Activated CD4-positive, alpha-beta T cell treated with anti-CD3 and anti-CD28 coated beads for 4 hours (primary cell): ENCODE measurements at regions not wholly inside any gene's neighbourhood (a gene's known extent, or its start where the extent isn't known, plus 50 kb on each side); places are given as distances from the start of the nearest gene placed in this dataset.

ENCODE experiments used
- DNase-seq, 2 donors: peaks; one replicate each; pipeline ENCODE4 v3.0.0-alpha.2; 2020

DNA sequence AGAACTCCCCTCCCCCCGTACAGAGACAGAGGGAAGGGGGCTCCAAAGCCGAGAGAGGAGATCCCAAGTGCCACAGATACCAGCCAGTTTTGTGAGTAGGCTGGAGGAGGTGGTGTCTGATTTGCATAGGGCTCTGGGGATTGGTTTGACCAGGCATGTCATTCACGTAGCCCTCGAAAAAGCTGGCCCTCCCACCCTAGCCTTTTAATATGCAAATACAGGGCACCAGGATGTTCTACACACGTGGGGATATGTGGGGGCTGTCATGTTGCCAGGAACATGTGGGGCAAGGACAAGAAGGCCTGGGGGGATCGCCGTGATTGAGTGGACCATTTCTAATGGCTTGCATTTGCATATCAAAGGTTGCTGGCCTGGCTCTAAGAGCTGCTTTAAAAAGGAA is 272.9 kb downstream of the PPP1R2C start:
- DNase-seq = no peak

DNA sequence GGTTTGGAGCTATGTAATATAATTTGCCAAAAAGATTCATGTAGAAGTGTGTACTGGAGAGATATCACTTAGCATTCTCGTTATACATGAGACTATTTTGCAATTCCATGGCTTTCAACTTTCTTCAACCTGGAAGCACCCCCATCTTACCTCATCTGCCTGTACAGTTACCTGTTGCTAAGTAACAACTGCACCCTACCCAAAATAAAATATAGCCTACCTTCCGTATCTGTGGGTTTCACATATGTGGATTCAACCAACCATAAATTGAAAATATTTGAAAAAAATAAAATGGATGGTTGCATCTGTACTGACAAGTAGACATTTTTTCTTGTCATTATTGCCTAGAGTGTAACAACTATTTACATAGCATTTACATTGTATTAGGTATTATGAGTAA is 278.3 kb downstream of the PPP1R2C start:
- no peak for DNase-seq

DNA sequence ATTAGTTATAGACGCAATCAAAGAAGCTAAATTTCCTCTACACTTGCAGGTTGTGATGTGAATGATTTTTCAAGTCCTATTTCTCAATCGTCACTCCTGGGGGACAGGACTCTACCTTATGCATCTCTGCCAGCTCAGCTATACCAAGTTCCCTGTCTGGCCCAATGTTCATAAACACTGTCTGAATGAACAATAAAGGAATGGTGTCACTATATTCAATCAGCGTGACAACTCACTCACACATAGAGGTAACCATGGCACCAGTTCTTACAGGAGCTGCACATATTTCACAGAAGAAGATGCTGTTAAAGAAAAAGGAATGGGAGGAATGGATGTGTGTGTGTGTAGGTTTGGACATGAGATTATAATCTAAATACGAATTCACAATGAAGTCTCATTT is 280.6 kb downstream of the PPP1R2C start:
- DNase-seq = no peak

DNA sequence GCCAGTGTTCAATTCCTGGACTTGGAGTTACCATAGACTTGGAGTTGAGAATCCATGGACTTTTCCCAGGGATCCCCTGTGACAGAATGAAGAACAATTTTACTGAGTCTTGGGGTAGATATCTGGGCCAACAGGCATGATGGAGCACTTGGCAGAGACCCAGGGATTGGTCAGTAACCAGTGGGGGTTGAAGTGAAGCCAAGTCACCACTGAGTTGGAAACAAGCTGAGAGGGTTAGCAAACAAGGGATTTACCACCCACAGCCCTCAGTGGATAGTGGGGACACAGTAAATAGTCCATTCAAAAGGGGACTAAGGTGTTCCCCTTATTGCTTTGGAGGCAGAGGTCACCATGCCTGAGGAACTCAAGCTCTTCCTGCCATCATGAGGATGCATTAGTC is 281.7 kb downstream of the PPP1R2C start:
- no peak for DNase-seq

DNA sequence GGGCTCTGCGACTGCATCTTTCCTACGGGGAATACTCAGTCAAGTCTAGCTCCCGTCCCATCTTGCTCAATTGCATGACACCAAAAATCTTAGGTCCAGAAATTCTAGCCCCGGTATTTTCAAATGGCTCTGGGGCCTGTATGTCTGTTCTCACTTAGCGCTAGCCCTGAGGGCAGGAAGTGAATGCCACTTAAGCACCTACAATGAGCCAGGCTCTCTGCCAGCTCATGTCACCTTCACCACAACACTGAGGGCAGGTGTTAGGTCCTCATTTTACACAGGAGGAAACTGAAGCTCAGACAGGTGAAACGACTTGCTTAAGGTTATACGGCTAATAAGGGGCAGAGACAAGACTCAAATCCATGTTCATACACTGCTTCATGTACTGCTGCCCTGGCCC is 282.8 kb downstream of the PPP1R2C start:
- DNase-seq = no peak

DNA sequence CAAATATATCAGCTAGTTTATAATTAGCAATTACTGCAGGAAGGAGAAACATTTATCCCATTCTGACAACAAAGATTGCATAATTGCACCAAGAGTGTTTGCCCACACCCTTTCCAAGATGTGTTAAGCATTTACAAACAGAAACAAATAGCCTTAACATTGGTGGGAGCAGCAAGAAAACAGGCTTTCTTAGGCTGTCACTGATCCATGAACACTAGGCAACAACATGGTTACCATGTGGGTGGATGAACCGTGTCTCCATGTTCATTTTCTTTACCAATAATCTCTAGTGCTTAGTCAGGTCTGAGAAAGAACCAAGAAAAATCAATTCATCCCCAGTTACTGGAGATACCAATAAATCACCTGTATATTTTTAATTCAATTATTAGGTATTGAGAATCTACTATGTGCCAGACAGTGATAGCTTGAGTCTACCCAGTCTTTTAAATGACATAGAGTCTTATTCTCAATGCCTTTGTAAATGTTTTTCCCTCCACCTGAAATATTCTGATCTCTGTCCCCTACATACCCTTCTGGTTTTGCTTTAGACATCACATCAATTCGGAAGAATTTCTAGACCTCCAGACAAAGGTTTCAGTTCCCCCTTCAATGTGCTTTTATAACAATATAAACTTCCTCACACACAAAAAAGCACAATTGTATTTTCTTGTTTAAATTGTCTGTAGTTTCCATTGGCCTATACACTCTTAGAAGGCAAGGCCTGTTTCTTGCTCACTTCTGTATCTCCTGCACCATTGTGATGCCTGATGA is 286.6 kb downstream of the PPP1R2C start:
- no peak for DNase-seq

DNA sequence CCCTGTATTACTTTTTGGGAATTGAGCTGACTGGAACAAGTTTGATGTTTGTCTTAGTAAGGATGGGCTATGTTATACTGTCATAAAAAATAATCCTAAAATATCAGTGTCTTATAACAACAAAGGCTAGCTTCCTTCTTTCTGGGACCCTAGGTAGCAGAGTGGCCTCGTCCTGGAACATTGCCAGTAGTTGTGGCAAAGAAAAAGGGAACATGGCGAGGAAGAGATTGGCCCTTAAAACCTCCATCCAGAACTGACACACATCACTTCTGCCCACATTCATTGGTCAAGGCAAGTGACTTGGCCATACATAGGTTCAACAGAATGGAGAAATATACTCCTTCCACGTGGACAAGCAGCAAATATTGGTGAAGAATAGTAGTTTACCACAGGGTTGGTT is 287.9 kb downstream of the PPP1R2C start:
- DNase-seq = no peak

DNA sequence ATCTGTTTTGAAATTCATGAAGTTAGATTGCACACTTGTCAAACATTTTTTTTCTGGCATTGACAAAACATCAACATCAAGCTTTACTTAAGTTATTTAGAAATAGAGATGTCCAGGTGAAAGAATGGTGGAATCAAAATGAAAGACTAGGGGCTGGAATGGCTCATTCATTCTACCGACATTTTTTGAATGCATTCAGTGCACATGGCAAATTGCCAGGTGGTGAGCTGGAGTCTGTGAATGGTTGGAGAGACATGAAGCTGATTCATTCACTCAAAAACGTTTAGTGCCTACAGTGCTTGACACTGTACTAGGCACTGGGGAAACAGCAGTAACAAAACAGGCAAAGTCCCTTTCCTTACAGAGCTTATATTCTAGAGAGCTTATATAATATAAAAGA is 292.4 kb downstream of the PPP1R2C start:
- DNase-seq = no peak

DNA sequence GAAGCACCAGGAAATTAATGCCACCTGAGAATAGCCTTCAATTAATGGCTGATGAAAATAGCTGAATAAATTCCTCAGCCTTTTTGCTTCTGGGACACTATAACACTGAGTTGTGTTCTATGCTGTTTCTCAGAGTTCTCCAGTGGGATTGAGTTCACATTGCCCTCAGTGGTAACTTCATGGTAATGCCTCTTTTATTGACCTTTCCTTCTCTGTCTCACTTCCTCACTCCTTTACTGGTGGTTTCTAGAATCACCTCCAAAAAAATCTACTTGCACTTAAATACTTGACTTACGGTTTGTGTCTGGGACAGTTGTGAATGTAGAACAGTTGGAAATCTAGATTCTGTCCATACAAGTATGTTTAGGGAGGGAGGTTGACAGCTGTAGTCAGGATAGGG is 293.7 kb downstream of the PPP1R2C start:
- DNase-seq = no peak

DNA sequence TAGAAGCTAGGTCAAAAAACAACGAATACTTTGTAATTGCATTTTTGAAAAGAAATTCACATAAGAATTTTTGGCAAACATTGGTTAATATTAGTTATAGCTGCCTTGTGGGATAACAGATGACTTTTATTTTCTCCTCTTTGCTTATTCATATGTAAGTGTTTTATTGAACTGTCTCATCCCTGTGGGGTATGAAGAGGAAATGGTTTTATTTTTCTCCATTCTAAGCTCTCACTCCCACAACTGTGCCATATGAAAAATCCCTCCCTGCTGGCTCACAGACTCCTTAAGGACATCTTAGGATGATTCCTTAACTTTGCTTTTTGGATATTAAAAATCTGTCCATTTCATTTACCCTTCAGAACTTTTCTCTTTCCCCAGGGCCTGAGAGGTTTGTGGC is 300.6 kb downstream of the PPP1R2C start:
- DNase-seq = no peak

DNA sequence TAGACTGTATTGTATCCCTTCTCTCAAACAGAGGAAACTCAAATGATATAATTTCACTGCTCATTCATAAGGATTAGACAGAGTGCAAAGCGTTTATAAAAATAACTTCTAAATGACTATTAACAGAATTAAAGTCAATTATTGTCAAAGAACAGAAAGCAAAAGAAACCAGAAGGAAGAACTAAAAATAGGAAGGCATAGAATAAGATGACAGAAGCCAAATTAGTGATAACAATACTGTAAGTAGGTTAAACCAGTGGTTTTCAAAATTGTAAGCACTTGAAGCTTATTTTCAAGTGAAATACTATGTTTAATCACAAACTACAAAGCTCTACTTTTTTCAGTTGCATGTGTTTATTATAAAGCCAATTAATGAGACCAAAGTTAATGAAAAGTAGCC is 305.2 kb downstream of the PPP1R2C start:
- DNase-seq = no peak

DNA sequence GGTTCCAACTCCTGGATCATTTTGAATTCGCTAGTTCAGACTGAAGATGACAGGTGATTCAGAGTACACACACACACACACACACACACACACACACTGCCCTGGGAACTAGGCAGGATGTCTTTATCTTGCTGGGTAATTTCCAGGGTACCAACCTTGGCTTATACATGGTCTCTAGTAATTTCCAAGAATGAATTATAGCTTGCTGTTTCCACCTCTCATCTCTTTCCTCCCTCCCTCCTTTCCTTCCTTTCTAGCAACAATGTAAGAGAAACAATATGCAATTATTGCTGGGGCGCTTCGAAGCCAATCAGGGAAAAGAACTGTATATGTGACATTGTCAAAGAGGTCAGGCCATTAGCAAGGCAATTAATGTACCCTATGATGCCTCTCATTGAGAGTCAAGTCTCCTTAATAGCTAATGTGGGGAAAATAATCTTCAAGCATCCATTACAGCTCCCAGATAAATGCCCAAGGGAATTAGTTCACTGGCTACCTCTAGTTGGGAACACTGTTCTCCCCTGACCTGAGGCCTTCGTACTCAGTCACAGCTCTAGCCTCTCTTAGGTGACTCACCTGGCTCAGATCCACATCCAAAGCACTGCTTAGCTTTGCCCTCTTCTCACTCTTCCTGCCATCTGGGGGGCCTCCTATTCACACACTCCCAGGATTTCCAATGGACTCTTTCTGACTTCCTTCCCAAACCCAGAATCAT is 311.5 kb downstream of the PPP1R2C start:
- no peak for DNase-seq

DNA sequence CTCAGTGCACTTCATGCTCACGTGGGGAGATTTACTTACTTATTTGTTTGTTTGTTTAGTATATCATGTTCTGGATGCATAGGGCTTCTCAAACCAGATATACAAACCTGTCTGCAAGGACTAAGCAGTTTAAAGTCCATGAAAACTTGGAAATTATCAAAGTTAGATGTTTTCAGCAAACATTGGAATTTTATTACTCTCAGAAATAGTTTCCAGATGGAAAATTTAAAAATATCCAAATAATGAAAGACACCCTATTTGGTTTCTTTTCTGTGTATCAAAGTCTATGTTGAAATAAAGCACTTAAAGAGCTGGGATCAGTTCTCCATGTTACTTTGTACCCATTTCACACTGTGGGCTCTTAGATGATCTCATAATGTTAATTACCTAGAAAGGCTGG is 312.1 kb downstream of the PPP1R2C start:
- no peak for DNase-seq

DNA sequence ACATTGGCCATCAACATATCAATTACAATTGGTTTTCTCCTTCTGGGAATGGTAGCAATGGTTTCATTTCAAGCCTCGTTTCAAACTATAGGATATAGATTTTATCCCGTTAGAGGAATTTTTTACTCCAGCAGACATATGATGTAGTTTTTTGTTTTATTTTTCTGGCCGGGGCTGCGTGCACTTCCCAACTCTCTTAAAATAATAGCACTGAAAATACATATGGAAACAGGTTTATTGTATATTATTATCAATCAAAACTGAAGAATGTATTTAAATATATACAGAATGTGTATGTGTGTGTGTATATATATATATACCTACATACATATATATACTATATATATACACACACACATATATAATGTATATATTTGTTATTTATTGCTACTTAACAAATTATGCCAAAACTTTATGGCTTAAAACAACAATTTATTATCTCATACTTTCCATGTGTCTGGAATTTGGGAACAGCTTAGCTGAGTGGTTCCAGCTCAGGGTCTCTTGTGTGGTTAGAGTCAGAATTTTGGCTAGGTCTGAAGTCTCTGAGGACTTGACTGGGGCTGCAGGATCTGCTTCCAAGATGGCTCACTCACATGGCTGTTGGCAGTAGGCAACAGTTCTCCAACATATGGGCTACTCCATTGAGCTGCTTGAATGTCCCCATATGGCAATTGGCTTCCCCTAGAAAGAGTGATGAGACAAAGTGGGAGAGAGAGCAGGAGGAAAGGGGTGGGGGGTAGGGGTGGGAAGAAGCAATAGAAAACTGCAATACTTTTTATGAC is 314.1 kb downstream of the PPP1R2C start:
- no peak for DNase-seq

DNA sequence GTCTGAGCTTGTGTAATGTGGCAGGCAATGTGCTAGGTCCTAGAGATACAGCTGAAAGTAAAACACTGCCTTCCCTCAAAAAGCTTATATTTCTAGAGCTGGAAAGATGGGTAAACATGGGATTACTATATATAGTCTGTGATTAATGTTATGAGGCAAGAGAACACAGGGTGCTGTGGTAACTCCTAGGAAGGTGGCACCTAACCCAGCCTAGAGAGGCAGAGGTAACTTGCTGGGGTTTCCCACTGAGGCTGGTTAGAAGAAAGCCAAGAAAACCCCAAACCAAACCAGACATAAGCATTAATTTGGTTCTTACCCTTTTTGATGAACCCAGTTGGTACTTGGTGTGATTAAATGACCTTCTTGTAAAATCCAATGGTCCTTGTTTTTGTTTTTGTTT is 315.0 kb downstream of the PPP1R2C start:
- no peak for DNase-seq

DNA sequence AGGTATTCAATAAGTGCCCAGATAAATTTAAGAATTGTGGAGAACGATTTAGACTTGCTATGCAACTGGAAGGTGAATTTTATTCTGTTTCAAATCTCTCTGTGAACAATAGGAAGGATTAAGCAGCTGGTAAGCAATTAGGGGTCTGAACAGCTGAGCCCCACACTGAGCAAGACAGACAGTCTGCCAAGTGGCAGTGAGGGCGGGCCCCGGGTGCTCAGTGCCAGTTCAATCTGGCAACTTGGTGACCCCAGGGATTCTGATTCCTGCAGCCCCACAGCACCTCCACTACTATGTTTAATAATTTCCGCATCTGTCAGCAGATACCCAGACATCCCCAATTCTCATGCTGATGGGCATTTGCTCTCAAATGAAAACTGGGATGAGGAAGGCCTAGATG is 317.3 kb downstream of the PPP1R2C start:
- DNase-seq = no peak

DNA sequence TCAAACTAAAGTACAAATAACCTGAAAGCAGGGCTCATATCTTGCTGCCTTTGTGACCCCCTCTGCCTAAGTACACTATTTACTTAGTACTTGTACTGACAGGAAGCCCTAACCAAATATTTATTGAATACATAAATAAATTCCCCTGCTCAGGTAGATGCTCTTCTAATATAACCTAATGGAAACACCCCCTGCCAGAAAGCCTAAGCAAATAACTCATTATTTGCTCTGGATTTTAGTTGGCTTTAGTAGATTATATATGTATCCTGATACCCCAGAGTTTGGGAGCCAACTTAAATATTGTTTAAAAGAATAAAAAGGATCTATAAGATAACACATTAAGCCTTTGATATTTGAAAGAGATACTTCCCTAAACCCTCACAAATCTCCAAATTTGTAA is 318.2 kb downstream of the PPP1R2C start:
- DNase-seq = no peak

DNA sequence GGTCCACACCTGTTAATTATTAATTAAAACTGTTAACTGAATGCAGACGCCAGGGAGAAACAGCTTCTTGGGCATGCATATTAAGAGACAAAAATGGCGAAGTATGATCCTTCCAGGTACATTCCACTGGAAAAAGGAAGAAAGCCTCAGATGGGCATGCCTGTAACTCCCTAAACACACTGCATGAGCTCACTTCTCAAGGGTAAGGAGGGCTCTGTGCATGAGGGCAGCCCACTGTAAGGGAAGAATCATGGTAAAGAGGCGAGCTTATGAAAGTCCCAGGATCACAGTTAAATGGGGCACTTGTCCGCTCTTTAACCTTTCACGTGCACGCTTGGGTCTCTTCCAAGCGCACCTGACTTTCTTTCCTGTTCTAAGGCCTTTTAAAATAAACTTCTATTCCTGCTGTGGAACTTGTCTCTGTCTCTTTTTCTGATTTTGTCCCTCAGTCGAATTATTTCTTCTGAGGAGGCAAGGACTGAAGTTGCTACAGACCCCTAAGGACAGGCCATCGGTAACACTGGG is 321.7 kb downstream of the PPP1R2C start:
- DNase-seq = no peak

DNA sequence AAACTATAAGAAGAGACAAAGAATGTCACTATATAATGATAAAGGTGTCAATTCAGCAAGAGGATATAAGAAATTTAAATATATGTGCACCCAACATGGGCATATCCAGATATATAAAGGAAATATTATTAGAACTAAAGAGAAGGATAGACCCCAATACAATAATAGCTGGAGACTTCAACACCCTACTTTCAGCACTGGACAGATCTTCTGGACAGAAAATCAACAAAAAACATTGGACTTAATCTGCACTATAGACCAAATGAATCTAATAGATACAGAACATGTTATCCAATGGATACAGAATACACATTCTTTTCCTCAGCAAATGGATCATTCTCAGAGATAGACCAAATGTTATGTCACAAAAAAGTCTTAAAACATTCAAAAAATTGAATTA is 327.7 kb downstream of the PPP1R2C start:
- DNase-seq = no peak

DNA sequence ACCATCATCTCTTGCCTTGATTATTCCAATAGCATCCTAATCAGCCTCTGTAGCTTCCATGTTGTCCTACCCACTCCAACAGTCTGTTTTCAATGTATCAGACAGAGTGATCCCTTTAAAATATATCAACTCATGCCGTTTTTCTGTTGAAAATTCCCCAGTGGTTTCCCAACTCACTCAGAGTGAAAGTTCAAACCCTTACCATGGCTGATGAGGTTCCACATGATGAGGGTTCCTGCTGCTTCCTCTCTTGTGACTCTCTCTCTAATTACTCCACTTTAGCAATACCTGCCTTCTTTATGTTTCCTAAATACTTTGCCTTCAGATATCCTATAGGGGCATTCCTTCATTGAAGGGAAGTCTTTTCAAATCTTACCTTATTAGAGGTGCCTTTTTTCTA is 334.7 kb downstream of the PPP1R2C start:
- no peak for DNase-seq

DNA sequence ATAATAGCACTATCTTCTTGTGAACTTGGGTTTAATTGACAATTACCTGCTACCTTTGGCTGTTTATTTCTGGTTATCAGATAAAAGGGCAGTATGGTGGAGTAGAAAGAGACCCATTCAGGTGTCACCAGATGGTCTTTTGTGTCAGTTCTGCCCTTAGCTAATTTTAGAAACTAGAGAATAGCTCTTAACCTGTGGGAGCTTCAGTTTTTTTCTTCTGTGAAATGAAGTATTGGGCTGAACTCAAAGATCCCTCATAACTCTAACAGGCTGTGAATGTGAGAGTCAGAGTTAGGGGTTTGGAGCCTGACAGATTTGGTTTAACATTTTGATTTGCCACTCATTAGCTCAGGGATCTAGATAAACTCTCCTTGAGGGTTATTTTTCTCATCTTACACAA is 335.2 kb downstream of the PPP1R2C start:
- DNase-seq = no peak

DNA sequence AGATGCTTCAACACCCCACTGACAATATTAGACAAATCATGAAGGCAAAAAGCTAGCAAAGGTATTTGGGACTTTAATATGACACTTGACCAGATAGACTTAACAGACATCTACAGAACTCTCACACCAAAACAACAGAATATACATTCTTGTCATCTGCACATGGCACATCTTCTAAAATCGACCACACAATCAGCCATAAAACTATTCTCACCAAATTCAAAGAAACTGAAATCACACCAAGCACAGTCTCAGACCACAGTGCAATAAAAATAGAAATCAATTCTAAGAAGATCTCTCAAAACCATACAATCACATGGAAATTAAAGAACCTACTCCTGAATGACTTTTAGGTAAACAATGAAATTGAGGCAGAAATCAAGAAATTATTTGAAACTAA is 340.8 kb downstream of the PPP1R2C start:
- no peak for DNase-seq

DNA sequence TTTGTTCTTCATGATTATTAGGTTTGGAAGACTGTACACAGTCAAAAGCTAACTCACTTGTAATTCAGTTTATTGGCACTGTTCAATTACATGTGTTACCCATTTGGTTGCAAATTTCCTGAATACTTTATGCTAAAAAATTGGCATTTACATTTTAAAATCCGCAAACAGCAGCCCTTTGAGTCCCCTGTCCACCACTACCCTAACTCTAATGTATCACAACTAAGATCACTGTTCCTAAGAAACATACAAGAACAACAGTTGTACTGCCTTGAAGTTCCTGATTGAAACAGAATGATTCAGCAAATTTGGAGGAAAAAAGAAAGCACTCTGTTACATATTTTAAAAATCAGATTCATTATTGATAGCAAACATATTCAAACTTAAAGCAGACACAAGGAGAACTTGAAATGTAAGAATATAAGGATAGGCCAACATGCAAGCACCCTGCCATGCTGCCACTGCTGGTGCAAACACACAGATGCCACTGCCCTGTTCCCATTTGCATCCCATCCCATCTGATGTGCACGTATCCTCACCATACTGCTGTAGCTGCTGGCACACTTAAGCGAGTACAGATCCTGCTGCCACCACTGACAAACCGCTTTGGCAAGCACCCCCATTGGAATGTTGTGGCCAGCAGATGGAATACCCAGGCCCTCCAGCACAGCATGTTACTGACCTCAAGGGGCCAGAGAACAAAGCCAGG is 343.4 kb downstream of the PPP1R2C start:
- DNase-seq = no peak
